MG63 (cell line): ENCODE measurements at regions not wholly inside any gene's neighbourhood (a gene's known extent, or its start where the extent isn't known, plus 50 kb on each side); places are given as distances from the start of the nearest gene placed in this dataset.
"Not testable (repeated sequence)": the region's sequence is repeated elsewhere in the genome, so short reads cannot be mapped to it uniquely, and the experiment has no call there.

ENCODE experiments used
- DNase-seq: peaks from one replicate; pipeline ENCODE4 v3.0.0-alpha.2; 2020
- H3K27me3 ChIP-seq: fragments of 250-450 bp; sonication (Bioruptor Pico); 2 replicates; pipeline ENCODE4 v1.5.1; 2020; ENCODE audit warnings: mild to moderate bottlenecking, moderate library complexity
- H3K36me3 ChIP-seq: fragments of 250-450 bp; sonication (Bioruptor Pico); 2 replicates; pipeline ENCODE4 v1.5.1; 2020; ENCODE audit warnings: mild to moderate bottlenecking, moderate library complexity
- H3K4me3 ChIP-seq: fragments of 250-450 bp; sonication (Bioruptor Pico); 2 replicates; pipeline ENCODE4 v1.5.1; 2020; ENCODE audit warnings: mild to moderate bottlenecking, moderate library complexity
- H3K9me3 ChIP-seq: fragments of 250-450 bp; sonication (Bioruptor Pico); 2 replicates; pipeline ENCODE4 v1.5.1; 2020; ENCODE audit warnings: mild to moderate bottlenecking, moderate library complexity

- H3K9me3 ChIP-seq = no peaks in the 10 kb centered on the region
- no peak overlapping the region for H3K4me3 ChIP-seq
- DNase-seq = no peak
- H3K36me3 ChIP-seq = no peaks in the 10 kb centered on the region
- no peaks in the 10 kb centered on the region for H3K27me3 ChIP-seq
Measured at GRCh38 chr3:78088006-78088405, 1048.1 kb downstream of the ROBO2 start.

GRCh38 chr3:78090382-78090781 lies 1050.5 kb downstream of the ROBO2 start:
- Histone ChIP-seq H3K36me3 (no peaks in the 10 kb centered on the region), H3K4me3 (no peak overlapping the region), H3K9me3 (no peaks in the 10 kb centered on the region), H3K27me3 (no peaks in the 10 kb centered on the region)
- no peak for DNase-seq

- no peak for DNase-seq
- no peak overlapping the region for H3K4me3 ChIP-seq
Measured at GRCh38 chr3:78091478-78092119, 1051.7 kb downstream of the ROBO2 start.

DNA sequence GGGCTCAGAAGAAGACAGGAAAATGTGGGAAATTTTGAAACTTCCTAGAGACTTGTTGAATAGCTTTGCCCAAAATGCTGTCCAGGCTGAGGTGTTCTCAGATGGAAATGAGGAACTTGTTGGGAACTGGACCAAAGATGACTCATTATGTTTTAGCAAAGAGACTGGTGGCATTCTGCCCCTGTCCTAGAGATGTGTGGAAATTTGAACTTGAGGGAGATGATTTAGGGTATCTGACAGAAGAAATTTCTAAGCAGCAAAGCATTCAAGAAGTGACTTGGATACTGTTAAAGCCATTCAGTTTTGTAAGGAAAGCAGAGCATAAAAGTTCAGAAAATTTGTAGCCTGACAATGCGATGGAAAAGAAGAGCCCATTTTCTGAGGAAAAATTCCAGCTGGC lies 1052.7 kb downstream of the ROBO2 start:
- not testable (repeated sequence) for H3K27me3 ChIP-seq, H3K4me3 ChIP-seq, H3K9me3 ChIP-seq, DNase-seq, H3K36me3 ChIP-seq

More at GRCh38 chr3:78091478-78092119, 1051.7 kb downstream of the ROBO2 start:
- no peaks in the 10 kb centered on the region for H3K9me3 ChIP-seq
- no peaks in the 10 kb centered on the region for H3K27me3 ChIP-seq
- no peaks in the 10 kb centered on the region for H3K36me3 ChIP-seq

DNA sequence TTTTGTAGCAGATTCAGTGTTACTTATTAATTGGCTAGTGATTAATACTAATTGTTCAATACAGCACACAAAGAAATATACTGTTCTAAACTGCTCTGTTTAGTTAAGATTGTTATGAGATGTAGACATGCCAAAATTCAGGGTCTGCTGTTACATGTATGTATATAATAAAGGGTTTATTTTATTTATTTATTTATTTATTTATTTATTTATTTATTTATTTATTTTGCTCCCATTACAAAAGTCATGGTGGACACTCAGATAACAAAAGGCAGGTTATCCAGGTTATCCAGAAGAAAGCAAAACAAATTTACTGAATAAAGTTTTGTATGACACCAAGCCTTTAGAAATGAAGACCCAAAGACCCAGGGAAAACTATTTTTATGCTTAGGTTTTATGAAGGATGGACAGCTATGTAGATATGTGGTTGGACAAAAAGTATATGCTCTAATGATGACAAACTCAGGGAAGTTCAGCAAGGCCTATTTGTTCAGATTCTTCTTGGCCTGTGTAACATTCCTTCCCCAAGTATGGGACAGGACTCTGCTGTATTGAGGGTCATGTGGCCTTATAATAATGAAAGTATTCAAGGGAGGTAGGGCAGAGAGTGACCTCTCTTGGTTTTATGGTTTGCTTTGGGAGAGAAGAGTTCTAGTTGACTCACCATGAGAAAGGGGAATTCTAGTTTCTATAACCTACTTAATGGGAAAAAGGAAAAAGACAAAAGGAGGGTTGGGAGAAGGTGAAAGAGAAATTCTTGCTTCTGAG lies 1056.8 kb downstream of the ROBO2 start:
- no peak overlapping the region for H3K4me3 ChIP-seq
- no peaks in the 10 kb centered on the region for H3K9me3 ChIP-seq
- no peaks in the 10 kb centered on the region for H3K27me3 ChIP-seq
- no peaks in the 10 kb centered on the region for H3K36me3 ChIP-seq
- DNase-seq = no peak

DNA sequence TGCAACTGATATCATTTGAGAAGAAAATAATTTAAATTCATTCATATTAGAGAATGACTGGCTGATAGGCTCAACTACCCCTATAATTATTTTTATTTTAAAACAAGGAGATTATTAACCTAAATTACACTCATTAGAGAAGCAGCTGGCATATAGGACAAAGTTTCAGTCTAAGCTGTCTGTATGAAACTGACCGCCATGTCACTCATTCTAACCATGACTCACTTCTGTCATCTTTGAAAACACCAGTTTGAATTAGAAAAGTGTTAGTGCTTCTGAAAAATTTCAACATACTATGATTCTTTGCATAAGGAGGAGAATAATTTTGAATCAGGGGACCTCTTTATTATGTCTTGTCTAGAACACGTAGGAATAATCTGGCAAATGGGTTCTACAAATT lies 1058.5 kb downstream of the ROBO2 start:
- Histone ChIP-seq H3K27me3 (no peaks in the 10 kb centered on the region), H3K36me3 (no peaks in the 10 kb centered on the region), H3K4me3 (no peak overlapping the region), H3K9me3 (no peaks in the 10 kb centered on the region)
- no peak for DNase-seq

DNA sequence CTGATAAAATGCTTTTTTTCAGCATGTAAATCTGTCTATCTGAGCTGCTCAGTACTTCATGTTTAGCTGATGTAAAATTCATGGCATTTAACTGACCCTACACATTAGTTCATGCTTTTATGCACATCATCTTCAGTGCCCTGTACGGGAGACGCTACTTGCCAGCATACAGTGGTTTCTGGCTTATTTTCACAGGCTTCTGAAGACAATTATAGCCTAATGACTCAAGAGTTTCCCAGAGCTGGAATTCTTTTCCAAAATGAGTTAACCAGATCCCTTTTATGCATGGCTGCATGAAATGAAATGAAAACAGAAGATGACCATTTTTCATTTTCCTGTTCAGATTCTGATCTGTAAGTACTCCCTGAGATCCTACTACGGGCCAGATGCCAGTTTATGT lies 1061.5 kb downstream of the ROBO2 start:
- H3K36me3 ChIP-seq = no peaks in the 10 kb centered on the region
- no peak overlapping the region for H3K4me3 ChIP-seq
- H3K9me3 ChIP-seq = no peaks in the 10 kb centered on the region
- H3K27me3 ChIP-seq = no peaks in the 10 kb centered on the region
- DNase-seq = peak; percentile 45

GRCh38 chr3:78108269-78108961 lies 1068.5 kb downstream of the ROBO2 start:
- DNase-seq, H3K36me3 ChIP-seq: not testable (repeated sequence)

GRCh38 chr3:78112291-78113010 lies 1072.6 kb downstream of the ROBO2 start:
- H3K36me3 ChIP-seq = no peaks in the 10 kb centered on the region
- no peaks in the 10 kb centered on the region for H3K27me3 ChIP-seq
- no peak for DNase-seq
- no peaks in the 10 kb centered on the region for H3K9me3 ChIP-seq
- H3K4me3 ChIP-seq = no peak overlapping the region

More at GRCh38 chr3:78108269-78108961, 1068.5 kb downstream of the ROBO2 start:
- H3K4me3 ChIP-seq, H3K27me3 ChIP-seq, H3K9me3 ChIP-seq: not testable (repeated sequence)

GRCh38 chr3:78115983-78116382 lies 1076.1 kb downstream of the ROBO2 start:
- Histone ChIP-seq H3K9me3 (no peaks in the 10 kb centered on the region), H3K36me3 (no peaks in the 10 kb centered on the region), H3K4me3 (no peak overlapping the region), H3K27me3 (no peaks in the 10 kb centered on the region)
- no peak for DNase-seq

DNA sequence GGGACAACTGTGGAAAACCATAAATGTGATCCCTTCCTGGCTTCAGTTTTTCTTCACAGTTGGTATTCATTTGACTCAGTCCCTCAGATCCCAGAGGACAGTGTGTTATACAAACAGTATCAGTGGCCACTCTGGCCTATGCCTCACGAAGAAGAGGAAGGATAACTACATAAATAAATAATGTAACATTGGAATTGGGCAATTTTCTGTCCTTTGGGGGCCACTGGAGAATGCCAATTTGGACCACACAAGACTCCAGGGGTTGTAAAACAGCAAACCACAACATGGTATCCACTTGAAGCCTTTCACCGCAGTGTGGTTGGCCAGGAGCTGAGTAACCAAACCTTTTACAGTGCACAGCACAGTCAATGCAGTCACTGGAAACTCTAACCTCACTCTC lies 1077.0 kb downstream of the ROBO2 start:
- H3K27me3 ChIP-seq = no peaks in the 10 kb centered on the region
- H3K9me3 ChIP-seq = no peaks in the 10 kb centered on the region
- no peak overlapping the region for H3K4me3 ChIP-seq
- no peaks in the 10 kb centered on the region for H3K36me3 ChIP-seq
- DNase-seq = peak; percentile 27

GRCh38 chr3:78123058-78123457 lies 1083.2 kb downstream of the ROBO2 start:
- no peak overlapping the region for H3K4me3 ChIP-seq
- no peak for DNase-seq
- H3K36me3 ChIP-seq = no peaks in the 10 kb centered on the region
- no peaks in the 10 kb centered on the region for H3K9me3 ChIP-seq
- H3K27me3 ChIP-seq = no peaks in the 10 kb centered on the region

DNA sequence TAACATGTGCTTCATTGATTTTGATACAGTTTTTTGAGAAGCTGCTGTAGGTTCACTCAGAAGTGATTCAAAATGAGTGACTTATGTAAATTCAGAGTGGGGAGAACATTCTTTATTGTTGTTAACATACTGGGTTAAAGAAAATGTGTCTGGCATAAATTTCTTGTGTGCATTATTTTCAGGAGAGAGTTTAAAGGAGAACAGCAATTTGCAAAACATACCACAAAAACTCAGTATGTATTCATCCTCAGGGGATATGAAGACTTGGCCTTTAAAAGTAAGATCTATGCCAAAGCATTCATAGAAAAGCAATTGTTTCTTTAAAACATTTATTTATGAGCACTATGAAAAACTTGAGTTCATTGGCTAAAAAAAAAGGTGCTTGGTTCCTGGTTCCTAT lies 1089.8 kb downstream of the ROBO2 start:
- DNase-seq = no peak
- Histone ChIP-seq H3K4me3 (no peak overlapping the region), H3K27me3 (no peaks in the 10 kb centered on the region), H3K36me3 (no peaks in the 10 kb centered on the region), H3K9me3 (no peaks in the 10 kb centered on the region)

GRCh38 chr3:78130741-78131290 lies 1090.9 kb downstream of the ROBO2 start:
- DNase-seq = no peak
- Histone ChIP-seq H3K9me3 (no peaks in the 10 kb centered on the region), H3K36me3 (no peaks in the 10 kb centered on the region), H3K4me3 (no peak overlapping the region), H3K27me3 (no peaks in the 10 kb centered on the region)

DNA sequence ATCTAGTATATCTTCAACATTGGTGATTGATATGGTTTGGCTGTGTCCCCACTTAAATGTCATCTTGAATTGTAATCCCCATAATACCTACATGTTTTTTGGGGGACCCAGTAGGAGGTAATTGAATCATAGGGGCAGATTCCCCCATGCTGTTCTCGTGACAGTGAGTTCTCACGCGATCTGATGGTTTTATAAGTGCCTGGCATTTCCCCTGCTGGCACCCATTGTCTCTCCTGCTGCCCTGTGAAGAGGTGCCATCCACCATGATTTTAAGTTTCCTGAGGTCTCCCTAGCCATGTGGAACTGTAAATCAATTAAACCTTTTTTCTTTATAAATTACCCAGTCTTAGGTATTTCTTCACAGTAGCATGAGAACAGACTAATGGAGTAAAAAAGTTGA lies 1094.6 kb downstream of the ROBO2 start:
- no peak for DNase-seq
- Histone ChIP-seq H3K27me3 (no peaks in the 10 kb centered on the region), H3K9me3 (no peaks in the 10 kb centered on the region), H3K36me3 (no peaks in the 10 kb centered on the region), H3K4me3 (no peak overlapping the region)

DNA sequence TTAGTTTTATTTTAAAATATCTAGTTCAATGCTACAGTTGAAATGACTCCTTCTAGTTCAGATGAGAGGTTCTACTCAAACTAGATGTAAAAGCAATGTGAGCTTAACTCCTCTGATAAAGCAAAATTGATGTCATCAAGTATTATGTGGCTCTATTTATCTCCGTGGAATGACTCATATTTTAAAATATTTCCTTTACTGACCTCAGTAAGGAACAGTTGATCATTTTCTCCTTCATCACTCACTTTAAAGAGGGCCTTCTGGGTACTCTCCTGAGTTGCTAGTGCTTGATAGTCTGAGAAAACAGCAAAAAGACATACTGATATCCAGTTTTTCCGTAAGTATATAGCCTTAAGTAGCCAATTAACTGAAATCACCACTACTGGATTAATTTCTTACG lies 1099.3 kb downstream of the ROBO2 start:
- no peaks in the 10 kb centered on the region for H3K27me3 ChIP-seq
- no peak for DNase-seq
- H3K9me3 ChIP-seq = no peaks in the 10 kb centered on the region
- no peaks in the 10 kb centered on the region for H3K36me3 ChIP-seq
- no peak overlapping the region for H3K4me3 ChIP-seq

DNA sequence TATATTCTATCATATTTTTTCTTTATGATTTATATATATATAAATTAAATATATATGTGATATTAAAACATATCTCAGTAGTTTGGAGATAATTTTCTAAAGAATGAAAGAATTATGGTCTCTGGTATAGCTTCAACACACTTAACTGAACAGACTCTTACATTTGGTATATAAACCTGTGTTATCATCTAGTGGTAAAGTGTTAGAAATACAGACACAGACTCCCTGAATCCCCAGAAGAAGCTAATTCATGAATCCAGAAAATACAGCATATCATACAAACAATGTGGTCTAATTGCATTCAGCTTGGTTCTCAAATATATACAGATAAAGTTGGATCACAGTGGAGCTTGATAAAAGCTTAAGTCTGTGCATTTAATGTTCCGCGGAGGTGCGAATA lies 1100.4 kb downstream of the ROBO2 start:
- DNase-seq = no peak
- no peaks in the 10 kb centered on the region for H3K27me3 ChIP-seq
- no peaks in the 10 kb centered on the region for H3K9me3 ChIP-seq
- H3K36me3 ChIP-seq = no peaks in the 10 kb centered on the region
- H3K4me3 ChIP-seq = no peak overlapping the region
